ENCODE measurements at regions not wholly inside any gene's neighbourhood (a gene's known extent, or its start where the extent isn't known, plus 50 kb on each side); places are given as distances from the start of the nearest gene placed in this dataset.

DNA sequence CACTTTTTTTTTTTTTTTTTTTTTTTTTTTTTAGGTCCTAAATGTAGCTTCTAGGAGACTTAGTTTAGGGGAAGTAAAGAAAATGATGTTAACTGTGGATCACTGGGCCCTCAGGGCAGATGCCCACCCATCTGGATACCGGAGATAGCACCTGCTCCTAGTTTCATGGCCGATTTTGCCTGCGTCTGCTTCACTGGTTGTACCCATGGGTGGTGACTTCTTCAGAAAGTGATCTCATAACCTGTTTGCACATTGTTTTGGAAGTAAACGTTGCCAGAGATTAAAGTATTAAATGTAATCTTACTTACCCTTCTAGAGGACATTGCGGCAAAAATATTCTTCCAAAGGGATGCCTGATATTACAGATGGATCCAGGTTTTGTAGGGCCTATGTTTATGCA lies 79.8 kb upstream of the SGK1 start:
- Histone ChIP-seq H4K20me1 (ENCODE audit: control insufficient read depth, insufficient read depth, low read depth, low read length) (no peaks in the 10 kb centered on the region), H3K27me3 (ENCODE audit: control insufficient read depth, low read length) (no peaks in the 10 kb centered on the region), H3K9me2 (replicated peaks; ENCODE audit: control insufficient read depth, low read length) (no peaks in the 10 kb centered on the region), H3K4me3 (ENCODE audit: low read length) (no peak overlapping the region), H3F3A (ENCODE audit: control insufficient read depth, insufficient read depth) (no peaks in the 10 kb centered on the region), H3K27ac (ENCODE audit: low read depth, low read length) (no peak overlapping the region), H3K9me3 (ENCODE audit: control insufficient read depth, insufficient read depth, low read length) (no peaks in the 10 kb centered on the region), H3K79me2 (ENCODE audit: control insufficient read depth, low read length) (no peaks in the 10 kb centered on the region), H3K36me3 (ENCODE audit: control insufficient read depth, low read length) (no peaks in the 10 kb centered on the region), H3K4me1 (ENCODE audit: control insufficient read depth, low read length) (no peaks in the 10 kb centered on the region), H3K4me2 (ENCODE audit: low read length) (no peak overlapping the region)
- TF ChIP-seq, protein P1, sequence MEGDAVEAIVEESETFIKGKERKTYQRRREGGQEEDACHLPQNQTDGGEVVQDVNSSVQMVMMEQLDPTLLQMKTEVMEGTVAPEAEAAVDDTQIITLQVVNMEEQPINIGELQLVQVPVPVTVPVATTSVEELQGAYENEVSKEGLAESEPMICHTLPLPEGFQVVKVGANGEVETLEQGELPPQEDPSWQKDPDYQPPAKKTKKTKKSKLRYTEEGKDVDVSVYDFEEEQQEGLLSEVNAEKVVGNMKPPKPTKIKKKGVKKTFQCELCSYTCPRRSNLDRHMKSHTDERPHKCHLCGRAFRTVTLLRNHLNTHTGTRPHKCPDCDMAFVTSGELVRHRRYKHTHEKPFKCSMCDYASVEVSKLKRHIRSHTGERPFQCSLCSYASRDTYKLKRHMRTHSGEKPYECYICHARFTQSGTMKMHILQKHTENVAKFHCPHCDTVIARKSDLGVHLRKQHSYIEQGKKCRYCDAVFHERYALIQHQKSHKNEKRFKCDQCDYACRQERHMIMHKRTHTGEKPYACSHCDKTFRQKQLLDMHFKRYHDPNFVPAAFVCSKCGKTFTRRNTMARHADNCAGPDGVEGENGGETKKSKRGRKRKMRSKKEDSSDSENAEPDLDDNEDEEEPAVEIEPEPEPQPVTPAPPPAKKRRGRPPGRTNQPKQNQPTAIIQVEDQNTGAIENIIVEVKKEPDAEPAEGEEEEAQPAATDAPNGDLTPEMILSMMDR (IDR thresholded peaks at IDR 0.05; ENCODE audit: low read depth, low read length, poor library complexity, severe bottlenecking), result no peak
- TF ChIP-seq EZH2phosphoT487 (IDR thresholded peaks at IDR 0.05; ENCODE audit: borderline replicate concordance, low read length), result no peak

DNA sequence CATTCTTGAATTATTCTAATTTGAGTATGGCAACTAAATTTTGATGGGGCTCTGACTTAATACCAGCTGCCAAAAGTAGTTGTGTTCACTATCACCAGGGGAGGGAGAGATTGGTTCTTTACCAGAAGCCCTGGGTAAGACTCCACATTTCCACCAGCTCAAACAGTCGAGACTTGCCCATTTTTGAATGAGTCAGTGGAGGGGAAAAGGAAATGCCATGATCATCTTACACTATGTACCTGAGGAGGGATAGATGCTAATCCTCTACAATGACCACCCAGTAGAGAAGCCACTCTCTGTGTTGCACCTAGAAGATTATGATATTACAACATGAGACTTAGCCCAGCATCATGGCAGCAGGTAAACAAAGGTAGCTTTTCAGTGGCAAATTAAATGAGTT lies 77.0 kb upstream of the SGK1 start:
- no peaks in the 10 kb centered on the region for H3F3A ChIP-seq (ENCODE audit: control insufficient read depth, insufficient read depth)
- no peak overlapping the region for H3K27ac ChIP-seq (ENCODE audit: low read depth, low read length)
- H3K36me3 ChIP-seq (ENCODE audit: control insufficient read depth, low read length), result no peaks in the 10 kb centered on the region
- no peaks in the 10 kb centered on the region for H3K9me3 ChIP-seq (ENCODE audit: control insufficient read depth, insufficient read depth, low read length)
- H3K27me3 ChIP-seq (ENCODE audit: control insufficient read depth, low read length), result no peaks in the 10 kb centered on the region
- no peak for TF ChIP-seq EZH2phosphoT487 (IDR thresholded peaks at IDR 0.05; ENCODE audit: borderline replicate concordance, low read length)
- TF ChIP-seq, protein P1 (IDR thresholded peaks at IDR 0.05; ENCODE audit: low read depth, low read length, poor library complexity, severe bottlenecking), result no peak
- H3K4me2 ChIP-seq (ENCODE audit: low read length), result no peak overlapping the region
- H3K79me2 ChIP-seq (ENCODE audit: control insufficient read depth, low read length), result no peaks in the 10 kb centered on the region
- H3K9me2 ChIP-seq (replicated peaks; ENCODE audit: control insufficient read depth, low read length), result no peaks in the 10 kb centered on the region
- no peaks in the 10 kb centered on the region for H4K20me1 ChIP-seq (ENCODE audit: control insufficient read depth, insufficient read depth, low read depth, low read length)
- no peaks in the 10 kb centered on the region for H3K4me1 ChIP-seq (ENCODE audit: control insufficient read depth, low read length)
- no peak overlapping the region for H3K4me3 ChIP-seq (ENCODE audit: low read length)

DNA sequence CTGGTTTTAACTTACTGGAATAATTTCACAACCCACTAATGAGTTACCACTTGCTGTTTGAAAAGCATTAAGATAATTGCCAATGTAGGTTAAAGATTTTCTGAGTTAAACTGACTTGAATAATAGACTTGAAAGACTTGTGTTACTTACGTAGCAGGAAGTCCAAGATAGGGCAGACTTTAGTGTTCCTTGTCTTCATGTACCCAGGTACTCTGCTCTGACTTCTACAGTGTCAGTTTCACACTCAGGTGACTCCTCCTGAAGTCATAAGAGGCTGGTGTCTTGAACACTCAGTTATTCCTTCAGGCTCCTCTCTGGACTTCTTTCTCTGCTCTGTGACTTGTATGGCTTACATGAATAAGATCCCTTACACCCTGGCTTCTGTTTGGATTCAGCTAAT lies 76.3 kb upstream of the SGK1 start:
- no peaks in the 10 kb centered on the region for H3K36me3 ChIP-seq (ENCODE audit: control insufficient read depth, low read length)
- H3K27ac ChIP-seq (ENCODE audit: low read depth, low read length), result no peak overlapping the region
- H3K4me2 ChIP-seq (ENCODE audit: low read length), result no peak overlapping the region
- no peaks in the 10 kb centered on the region for H3K79me2 ChIP-seq (ENCODE audit: control insufficient read depth, low read length)
- no peaks in the 10 kb centered on the region for H4K20me1 ChIP-seq (ENCODE audit: control insufficient read depth, insufficient read depth, low read depth, low read length)
- H3K27me3 ChIP-seq (ENCODE audit: control insufficient read depth, low read length), result no peaks in the 10 kb centered on the region
- H3K4me3 ChIP-seq (ENCODE audit: low read length), result no peak overlapping the region
- TF ChIP-seq, protein P1 (IDR thresholded peaks at IDR 0.05; ENCODE audit: low read depth, low read length, poor library complexity, severe bottlenecking), result no peak
- no peak for TF ChIP-seq EZH2phosphoT487 (IDR thresholded peaks at IDR 0.05; ENCODE audit: borderline replicate concordance, low read length)
- peaks cover under 1% of the 10 kb centered on the region for H3K4me1 ChIP-seq (ENCODE audit: control insufficient read depth, low read length)
- H3K9me2 ChIP-seq (replicated peaks; ENCODE audit: control insufficient read depth, low read length), result no peaks in the 10 kb centered on the region
- no peaks in the 10 kb centered on the region for H3K9me3 ChIP-seq (ENCODE audit: control insufficient read depth, insufficient read depth, low read length)
- H3F3A ChIP-seq (ENCODE audit: control insufficient read depth, insufficient read depth), result no peaks in the 10 kb centered on the region

DNA sequence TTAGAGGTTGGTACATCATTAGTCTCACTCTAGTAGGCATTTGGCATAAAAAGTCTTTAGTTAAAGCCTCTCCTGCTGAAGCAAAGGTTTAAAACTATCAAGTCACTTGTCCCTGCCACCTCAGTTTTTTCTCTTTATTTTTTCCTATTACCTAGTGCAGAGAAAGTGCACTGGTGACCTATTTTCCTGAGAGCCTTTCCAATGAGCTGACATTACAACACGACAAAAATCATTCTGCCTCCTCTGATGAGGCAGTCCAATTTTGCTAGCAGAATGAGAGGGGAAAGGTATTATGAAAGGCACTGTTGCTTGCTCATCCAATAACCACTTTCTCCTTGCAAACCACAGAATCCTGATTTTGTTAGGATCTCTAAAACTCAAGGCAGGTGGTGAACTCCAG lies 73.3 kb upstream of the SGK1 start:
- H3K27ac ChIP-seq (ENCODE audit: low read depth, low read length), result no peak overlapping the region

More for the DNA sequence above, 73.3 kb upstream of the SGK1 start:
- Histone ChIP-seq H3K4me3 (ENCODE audit: low read length) (no peak overlapping the region), H3K4me2 (ENCODE audit: low read length) (no peak overlapping the region), H3K9me3 (ENCODE audit: control insufficient read depth, insufficient read depth, low read length) (0 out of 2 replicates have a peak, but pooled peaks cover 2% of the 10 kb centered on the region), H3F3A (ENCODE audit: control insufficient read depth, insufficient read depth) (no peaks in the 10 kb centered on the region), H3K27me3 (ENCODE audit: control insufficient read depth, low read length) (no peaks in the 10 kb centered on the region), H3K79me2 (ENCODE audit: control insufficient read depth, low read length) (no peaks in the 10 kb centered on the region), H3K36me3 (ENCODE audit: control insufficient read depth, low read length) (no peaks in the 10 kb centered on the region), H3K4me1 (ENCODE audit: control insufficient read depth, low read length) (peaks cover 6% of the 10 kb centered on the region), H3K9me2 (replicated peaks; ENCODE audit: control insufficient read depth, low read length) (no peaks in the 10 kb centered on the region), H4K20me1 (ENCODE audit: control insufficient read depth, insufficient read depth, low read depth, low read length) (no peaks in the 10 kb centered on the region)
- TF ChIP-seq EZH2phosphoT487 (IDR thresholded peaks at IDR 0.05; ENCODE audit: borderline replicate concordance, low read length), result no peak
- TF ChIP-seq, protein P1 (IDR thresholded peaks at IDR 0.05; ENCODE audit: low read depth, low read length, poor library complexity, severe bottlenecking), result no peak

All from DOHH2 (cell line).